ENCODE measurements at regions not wholly inside any gene's neighbourhood (a gene's known extent, or its start where the extent isn't known, plus 50 kb on each side); places are given as distances from the start of the nearest gene placed in this dataset.
A peak's percentile ranks its signal among the peaks of the same experiment; 100 is the strongest.
"Not testable (repeated sequence)": the region's sequence is repeated elsewhere in the genome, so short reads cannot be mapped to it uniquely, and the experiment has no call there.

- Mint-ChIP-seq H3K36me3 (ENCODE audit: unreplicated experiment) (peaks cover 12% of the 10 kb centered on the region), H3K27ac (ENCODE audit: unreplicated experiment) (no peak overlapping the region), H3K4me3 (ENCODE audit: unreplicated experiment) (no peak overlapping the region), H3K9me3 (ENCODE audit: unreplicated experiment) (peaks cover 5% of the 10 kb centered on the region), H3K27me3 (ENCODE audit: unreplicated experiment) (peaks cover 5% of the 10 kb centered on the region), H3K4me1 (ENCODE audit: low read depth, unreplicated experiment) (peaks cover 6% of the 10 kb centered on the region)
- no peak for DNase-seq
- no peak for TF ChIP-seq CTCF (IDR thresholded peaks at IDR 0.05; ENCODE audit: partially characterized antibody, unreplicated experiment)
Observed at GRCh38 chr6:167404385-167405049, 79.6 kb downstream of the TTLL2 start.

- TF ChIP-seq CTCF (IDR thresholded peaks at IDR 0.05; ENCODE audit: partially characterized antibody, unreplicated experiment) = no peak
- H3K4me3 Mint-ChIP-seq (ENCODE audit: unreplicated experiment) = no peak overlapping the region
- H3K27ac Mint-ChIP-seq (ENCODE audit: unreplicated experiment) = no peak overlapping the region
- H3K4me1 Mint-ChIP-seq (ENCODE audit: low read depth, unreplicated experiment) = peaks cover 8% of the 10 kb centered on the region
- peaks cover 13% of the 10 kb centered on the region for H3K9me3 Mint-ChIP-seq (ENCODE audit: unreplicated experiment)
- peaks cover 12% of the 10 kb centered on the region for H3K36me3 Mint-ChIP-seq (ENCODE audit: unreplicated experiment)
- peaks cover 11% of the 10 kb centered on the region for H3K27me3 Mint-ChIP-seq (ENCODE audit: unreplicated experiment)
- DNase-seq = no peak
Observed at GRCh38 chr6:167405778-167406532, 81.1 kb downstream of the TTLL2 start.

GRCh38 chr6:167406533-167407238, 81.8 kb downstream of the TTLL2 start:
- H3K27me3 Mint-ChIP-seq (ENCODE audit: unreplicated experiment) = peaks cover 11% of the 10 kb centered on the region
- H3K4me3 Mint-ChIP-seq (ENCODE audit: unreplicated experiment) = peak overlapping the region; percentile 42
- H3K4me1 Mint-ChIP-seq (ENCODE audit: low read depth, unreplicated experiment) = peaks cover 13% of the 10 kb centered on the region
- peaks cover 13% of the 10 kb centered on the region for H3K9me3 Mint-ChIP-seq (ENCODE audit: unreplicated experiment)
- peaks cover 12% of the 10 kb centered on the region for H3K36me3 Mint-ChIP-seq (ENCODE audit: unreplicated experiment)
- not testable (repeated sequence) for H3K27ac Mint-ChIP-seq (ENCODE audit: unreplicated experiment); DNase-seq

- Mint-ChIP-seq H3K4me3 (ENCODE audit: unreplicated experiment) (peak overlapping the region; percentile 55), H3K27ac (ENCODE audit: unreplicated experiment) (no peak overlapping the region), H3K9me3 (ENCODE audit: unreplicated experiment) (peaks cover 13% of the 10 kb centered on the region), H3K4me1 (ENCODE audit: low read depth, unreplicated experiment) (peaks cover 18% of the 10 kb centered on the region), H3K36me3 (ENCODE audit: unreplicated experiment) (peaks cover 12% of the 10 kb centered on the region), H3K27me3 (ENCODE audit: unreplicated experiment) (peaks cover 11% of the 10 kb centered on the region)
- TF ChIP-seq CTCF (IDR thresholded peaks at IDR 0.05; ENCODE audit: partially characterized antibody, unreplicated experiment) = no peak
- DNase-seq = no peak
Observed at GRCh38 chr6:167407239-167408064, 82.6 kb downstream of the TTLL2 start.

- Mint-ChIP-seq H3K4me3 (ENCODE audit: unreplicated experiment) (no peak overlapping the region), H3K4me1 (ENCODE audit: low read depth, unreplicated experiment) (peaks cover 19% of the 10 kb centered on the region), H3K27ac (ENCODE audit: unreplicated experiment) (no peak overlapping the region), H3K36me3 (ENCODE audit: unreplicated experiment) (peaks cover 12% of the 10 kb centered on the region), H3K27me3 (ENCODE audit: unreplicated experiment) (peaks cover 11% of the 10 kb centered on the region), H3K9me3 (ENCODE audit: unreplicated experiment) (peaks cover 13% of the 10 kb centered on the region)
- no peak for TF ChIP-seq CTCF (IDR thresholded peaks at IDR 0.05; ENCODE audit: partially characterized antibody, unreplicated experiment)
- no peak for DNase-seq
Observed at GRCh38 chr6:167408235-167408869, 83.5 kb downstream of the TTLL2 start.

Data from glutamatergic neuron (in vitro differentiated cells).